ENCODE measurements at regions not wholly inside any gene's neighbourhood (a gene's known extent, or its start where the extent isn't known, plus 50 kb on each side); places are given as distances from the start of the nearest gene placed in this dataset.

- Histone ChIP-seq H3K4me3 (no peak overlapping the region), H3K27ac (no peak overlapping the region)
Measured at GRCh38 chr9:73816905-73817304, 665.2 kb downstream of the ANXA1 start.

- no peak overlapping the region for H3K4me3 ChIP-seq
- H3K27ac ChIP-seq: no peak overlapping the region
Measured at GRCh38 chr9:73824671-73825070, 672.5 kb upstream of the RORB start.

- H3K27ac ChIP-seq: no peak overlapping the region
Measured at GRCh38 chr9:73838871-73839270, 658.3 kb upstream of the RORB start.

GRCh38 chr9:73839471-73839870 is 657.7 kb upstream of the RORB start:
- Histone ChIP-seq H3K4me3 (no peak overlapping the region), H3K27ac (no peak overlapping the region)

More at GRCh38 chr9:73838871-73839270, 658.3 kb upstream of the RORB start:
- no peak overlapping the region for H3K4me3 ChIP-seq

GRCh38 chr9:73841018-73841417 is 656.1 kb upstream of the RORB start:
- H3K27ac ChIP-seq: no peak overlapping the region

GRCh38 chr9:73844135-73844534 is 653.0 kb upstream of the RORB start:
- Histone ChIP-seq H3K4me3 (no peak overlapping the region), H3K27ac (no peak overlapping the region)

More at GRCh38 chr9:73841018-73841417, 656.1 kb upstream of the RORB start:
- no peak overlapping the region for H3K4me3 ChIP-seq

GRCh38 chr9:73845539-73845938 is 651.6 kb upstream of the RORB start:
- H3K4me3 ChIP-seq: no peak overlapping the region
- no peak overlapping the region for H3K27ac ChIP-seq

GRCh38 chr9:73845954-73846690 is 651.0 kb upstream of the RORB start:
- no peak overlapping the region for H3K27ac ChIP-seq
- no peak overlapping the region for H3K4me3 ChIP-seq

- H3K27ac ChIP-seq: no peak overlapping the region
- H3K4me3 ChIP-seq: no peak overlapping the region
Measured at GRCh38 chr9:73847536-73847935, 649.6 kb upstream of the RORB start.

- no peak overlapping the region for H3K27ac ChIP-seq
Measured at GRCh38 chr9:73853549-73853948, 643.6 kb upstream of the RORB start.

GRCh38 chr9:73855206-73855605 is 641.9 kb upstream of the RORB start:
- no peak overlapping the region for H3K4me3 ChIP-seq
- no peak overlapping the region for H3K27ac ChIP-seq

More at GRCh38 chr9:73853549-73853948, 643.6 kb upstream of the RORB start:
- H3K4me3 ChIP-seq: no peak overlapping the region

GRCh38 chr9:73863924-73864323 is 633.2 kb upstream of the RORB start:
- Histone ChIP-seq H3K27ac (no peak overlapping the region), H3K4me3 (no peak overlapping the region)

- Histone ChIP-seq H3K4me3 (no peak overlapping the region), H3K27ac (no peak overlapping the region)
Measured at GRCh38 chr9:73866451-73866850, 630.7 kb upstream of the RORB start.

GRCh38 chr9:73869264-73869663 is 627.9 kb upstream of the RORB start:
- no peak overlapping the region for H3K27ac ChIP-seq
- no peak overlapping the region for H3K4me3 ChIP-seq

- H3K4me3 ChIP-seq: no peak overlapping the region
- H3K27ac ChIP-seq: no peak overlapping the region
Measured at GRCh38 chr9:73871636-73872035, 625.5 kb upstream of the RORB start.

- Histone ChIP-seq H3K27ac (no peak overlapping the region), H3K4me3 (no peak overlapping the region)
Measured at GRCh38 chr9:73872701-73873100, 624.4 kb upstream of the RORB start.

- no peak overlapping the region for H3K27ac ChIP-seq
- no peak overlapping the region for H3K4me3 ChIP-seq
Measured at GRCh38 chr9:73880101-73880500, 617.0 kb upstream of the RORB start.

- no peak overlapping the region for H3K4me3 ChIP-seq
- H3K27ac ChIP-seq: no peak overlapping the region
Measured at GRCh38 chr9:73889023-73889422, 608.1 kb upstream of the RORB start.

GRCh38 chr9:73890685-73891277 is 606.4 kb upstream of the RORB start:
- Histone ChIP-seq H3K27ac (no peak overlapping the region), H3K4me3 (no peak overlapping the region)

- no peak overlapping the region for H3K27ac ChIP-seq
Measured at GRCh38 chr9:73892335-73892734, 604.8 kb upstream of the RORB start.

GRCh38 chr9:73893230-73893629 is 603.9 kb upstream of the RORB start:
- Histone ChIP-seq H3K27ac (no peak overlapping the region), H3K4me3 (no peak overlapping the region)

More at GRCh38 chr9:73892335-73892734, 604.8 kb upstream of the RORB start:
- H3K4me3 ChIP-seq: no peak overlapping the region

GRCh38 chr9:73896061-73896460 is 601.1 kb upstream of the RORB start:
- no peak overlapping the region for H3K27ac ChIP-seq
- no peak overlapping the region for H3K4me3 ChIP-seq

Data from skin epidermis (tissue), 12 donors.